Progenitor cell of endocrine pancreas (in vitro differentiated cells): ENCODE measurements at regions not wholly inside any gene's neighbourhood (a gene's known extent, or its start where the extent isn't known, plus 50 kb on each side); places are given as distances from the start of the nearest gene placed in this dataset.

Source experiments
- DNase-seq: peaks from one replicate; pipeline ENCODE4 v3.0.0; 2021; ENCODE audit warnings: low spot score; ENCODE audit not compliant: unreplicated experiment
- H3K27ac Mint-ChIP-seq: 2 replicates; pipeline ENCODE4 v1.8.0; 2021; ENCODE audit warnings: mild to moderate bottlenecking, moderate library complexity, mixed read lengths
- H3K27me3 Mint-ChIP-seq: 2 replicates; pipeline ENCODE4 v1.8.0; 2021; ENCODE audit warnings: mixed read lengths
- H3K36me3 Mint-ChIP-seq: 2 replicates; pipeline ENCODE4 v1.8.0; 2022; ENCODE audit warnings: mixed read lengths; ENCODE audit not compliant: insufficient read depth
- H3K4me1 Mint-ChIP-seq: 2 replicates; pipeline ENCODE4 v1.8.0; 2021; ENCODE audit warnings: low read depth, mixed read lengths
- H3K4me3 Mint-ChIP-seq: 2 replicates; pipeline ENCODE4 v1.8.0; 2021; ENCODE audit warnings: low read depth, mild to moderate bottlenecking, moderate library complexity, mixed read lengths
- H3K9me3 Mint-ChIP-seq: 2 replicates; pipeline ENCODE4 v1.8.0; 2021; ENCODE audit warnings: low read depth, mixed read lengths
- CTCF ChIP-seq: fragments of 200-600 bp; sonication (generic); IDR thresholded peaks from one replicate; pipeline ENCODE4 v1.5.0; 2021; ENCODE audit warnings: antibody characterized with exemption, mild to moderate bottlenecking; ENCODE audit not compliant: unreplicated experiment

DNA sequence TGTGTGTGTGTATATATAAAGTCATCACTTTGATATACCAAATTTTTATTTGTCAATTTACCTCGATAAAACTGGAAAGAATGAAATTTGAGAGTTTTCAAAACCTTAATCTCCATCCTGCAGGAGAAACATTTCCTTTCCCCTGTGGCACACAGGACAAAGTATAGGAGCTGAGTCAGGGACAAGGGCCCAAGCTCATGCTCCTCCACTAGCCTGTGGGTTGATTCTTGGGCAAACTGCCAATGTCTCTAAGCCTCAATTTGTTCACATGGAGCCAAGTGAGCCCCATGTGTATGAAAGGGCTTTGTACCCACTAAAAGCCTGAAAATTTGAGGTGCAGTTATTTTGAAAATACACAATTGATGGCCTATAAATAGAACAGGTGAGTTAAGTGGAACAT lies 60.3 kb upstream of the IL6 start:
- no peak for DNase-seq
- H3K9me3 Mint-ChIP-seq: no peaks in the 10 kb centered on the region
- no peaks in the 10 kb centered on the region for H3K36me3 Mint-ChIP-seq
- peaks cover 3% of the 10 kb centered on the region for H3K27me3 Mint-ChIP-seq
- no peak for TF ChIP-seq CTCF
- H3K27ac Mint-ChIP-seq: no peak overlapping the region
- no peak overlapping the region for H3K4me3 Mint-ChIP-seq
- H3K4me1 Mint-ChIP-seq: peaks cover 10% of the 10 kb centered on the region

- Mint-ChIP-seq H3K27me3 (peaks cover 3% of the 10 kb centered on the region), H3K4me3 (no peak overlapping the region), H3K36me3 (no peaks in the 10 kb centered on the region), H3K4me1 (peaks cover 6% of the 10 kb centered on the region), H3K9me3 (no peaks in the 10 kb centered on the region), H3K27ac (no peak overlapping the region)
- DNase-seq: no peak
- TF ChIP-seq CTCF: no peak
Observed at GRCh38 chr7:22665923-22666322, 61.1 kb upstream of the IL6 start.

- Mint-ChIP-seq H3K4me1 (peaks cover 6% of the 10 kb centered on the region), H3K4me3 (no peak overlapping the region), H3K36me3 (no peaks in the 10 kb centered on the region), H3K27me3 (peaks cover 3% of the 10 kb centered on the region), H3K27ac (no peak overlapping the region), H3K9me3 (no peaks in the 10 kb centered on the region)
- DNase-seq: no peak
- no peak for TF ChIP-seq CTCF
Observed at GRCh38 chr7:22664988-22665798, 61.8 kb upstream of the IL6 start.

GRCh38 chr7:22663721-22664120 lies 63.3 kb upstream of the IL6 start:
- TF ChIP-seq CTCF: no peak
- DNase-seq: no peak
- H3K4me1 Mint-ChIP-seq: peaks cover 5% of the 10 kb centered on the region
- no peaks in the 10 kb centered on the region for H3K9me3 Mint-ChIP-seq
- no peak overlapping the region for H3K27ac Mint-ChIP-seq
- no peaks in the 10 kb centered on the region for H3K36me3 Mint-ChIP-seq
- H3K27me3 Mint-ChIP-seq: peaks cover 3% of the 10 kb centered on the region
- H3K4me3 Mint-ChIP-seq: no peak overlapping the region

GRCh38 chr7:22663357-22663718 lies 63.7 kb upstream of the IL6 start:
- Mint-ChIP-seq H3K27ac (no peak overlapping the region), H3K4me3 (no peak overlapping the region), H3K36me3 (no peaks in the 10 kb centered on the region), H3K27me3 (peaks cover 3% of the 10 kb centered on the region), H3K4me1 (peaks cover 4% of the 10 kb centered on the region), H3K9me3 (no peaks in the 10 kb centered on the region)
- DNase-seq: no peak
- no peak for TF ChIP-seq CTCF
